NCI-H1436 treated with DMSO at 0.1 percent for 48 hours (cell line): ENCODE measurements at regions not wholly inside any gene's neighbourhood (a gene's known extent, or its start where the extent isn't known, plus 50 kb on each side); places are given as distances from the start of the nearest gene placed in this dataset.

Source experiments
- DNase-seq: peaks from one replicate; lab custom pipeline; 2025; lab: John Stamatoyannopoulos, UW

GRCh38 chr2:121898483-121898882 is 143.0 kb downstream of the TSN start:
- DNase-seq, result no peak

- DNase-seq, result no peak
Measured at GRCh38 chr2:121900391-121900790, 144.9 kb downstream of the TSN start.

- DNase-seq, result no peak
Measured at GRCh38 chr2:121902171-121902591, 146.7 kb downstream of the TSN start.

- no peak for DNase-seq
Measured at GRCh38 chr2:121902616-121903015, 147.2 kb downstream of the TSN start.

- no peak for DNase-seq
Measured at GRCh38 chr2:121903037-121903689, 147.7 kb downstream of the TSN start.

GRCh38 chr2:121904656-121905055 is 149.2 kb downstream of the TSN start:
- no peak for DNase-seq

GRCh38 chr2:121905201-121905600 is 149.8 kb downstream of the TSN start:
- no peak for DNase-seq

- no peak for DNase-seq
Measured at GRCh38 chr2:121906170-121906569, 150.7 kb downstream of the TSN start.

GRCh38 chr2:121907928-121908327 is 152.5 kb downstream of the TSN start:
- DNase-seq, result peak; percentile 11

- DNase-seq, result no peak
Measured at GRCh38 chr2:121910139-121910538, 154.7 kb downstream of the TSN start.

GRCh38 chr2:121911036-121911435 is 155.6 kb downstream of the TSN start:
- no peak for DNase-seq

GRCh38 chr2:121917143-121917542 is 161.7 kb downstream of the TSN start:
- no peak for DNase-seq

GRCh38 chr2:121918231-121918630 is 162.8 kb downstream of the TSN start:
- no peak for DNase-seq

- DNase-seq, result no peak
Measured at GRCh38 chr2:121919803-121920202, 164.4 kb downstream of the TSN start.

- DNase-seq, result no peak
Measured at GRCh38 chr2:121925466-121925865, 170.0 kb downstream of the TSN start.

GRCh38 chr2:121943285-121943684 is 187.8 kb downstream of the TSN start:
- no peak for DNase-seq

GRCh38 chr2:121944072-121944831 is 188.8 kb downstream of the TSN start:
- DNase-seq, result no peak

GRCh38 chr2:121947674-121948073 is 192.2 kb downstream of the TSN start:
- no peak for DNase-seq

GRCh38 chr2:121949271-121949670 is 193.8 kb downstream of the TSN start:
- no peak for DNase-seq

- DNase-seq, result no peak
Measured at GRCh38 chr2:121955426-121955825, 200.0 kb downstream of the TSN start.

GRCh38 chr2:121955872-121956271 is 200.4 kb downstream of the TSN start:
- no peak for DNase-seq

- DNase-seq, result no peak
Measured at GRCh38 chr2:121960251-121960650, 204.8 kb downstream of the TSN start.

- no peak for DNase-seq
Measured at GRCh38 chr2:121961761-121962160, 206.3 kb downstream of the TSN start.

- DNase-seq, result no peak
Measured at GRCh38 chr2:121965661-121966060, 210.2 kb downstream of the TSN start.
